Endothelial cell (in vitro differentiated cells): ENCODE measurements at regions not wholly inside any gene's neighbourhood (a gene's known extent, or its start where the extent isn't known, plus 50 kb on each side); places are given as distances from the start of the nearest gene placed in this dataset.

Source experiments
- DNase-seq: peaks from one replicate; pipeline ENCODE4 v3.0.0; 2021; ENCODE audit warnings: low spot score
- H3K27ac Mint-ChIP-seq: one replicate; pipeline ENCODE4 v1.8.0; 2021; ENCODE audit warnings: mixed read lengths, inconsistent platforms; ENCODE audit not compliant: unreplicated experiment
- H3K27me3 Mint-ChIP-seq: one replicate; pipeline ENCODE4 v1.8.0; 2021; ENCODE audit warnings: mild to moderate bottlenecking, moderate library complexity, mixed read lengths, inconsistent platforms; ENCODE audit not compliant: unreplicated experiment
- H3K36me3 Mint-ChIP-seq: one replicate; pipeline ENCODE4 v1.8.0; 2021; ENCODE audit warnings: mild to moderate bottlenecking, low read depth, mixed read lengths, inconsistent platforms; ENCODE audit not compliant: unreplicated experiment
- H3K4me1 Mint-ChIP-seq: one replicate; pipeline ENCODE4 v1.8.0; 2021; ENCODE audit warnings: mild to moderate bottlenecking, mixed read lengths, inconsistent platforms; ENCODE audit not compliant: unreplicated experiment
- H3K4me3 Mint-ChIP-seq: one replicate; pipeline ENCODE4 v1.8.0; 2021; ENCODE audit warnings: mild to moderate bottlenecking, mixed read lengths, inconsistent platforms; ENCODE audit not compliant: unreplicated experiment
- H3K9me3 Mint-ChIP-seq: one replicate; pipeline ENCODE4 v1.8.0; 2021; ENCODE audit warnings: mixed read lengths, inconsistent platforms; ENCODE audit not compliant: unreplicated experiment
- CTCF ChIP-seq: fragments of 200-600 bp; sonication (generic); IDR thresholded peaks from one replicate; pipeline ENCODE4 v1.5.0; 2021; ENCODE audit warnings: antibody characterized with exemption; ENCODE audit not compliant: unreplicated experiment

- Mint-ChIP-seq H3K27ac (no peak overlapping the region), H3K4me1 (no peaks in the 10 kb centered on the region), H3K27me3 (no peaks in the 10 kb centered on the region), H3K4me3 (no peak overlapping the region), H3K36me3 (peaks cover 2% of the 10 kb centered on the region), H3K9me3 (peaks cover 19% of the 10 kb centered on the region)
- no peak for TF ChIP-seq CTCF
- DNase-seq, result no peak
Measured at GRCh38 chr14:106215229-106215628, 688.8 kb downstream of the TMEM121 start.

- no peaks in the 10 kb centered on the region for H3K27me3 Mint-ChIP-seq
- TF ChIP-seq CTCF, result no peak
Measured at GRCh38 chr14:106216679-106217078, 690.3 kb downstream of the TMEM121 start.

GRCh38 chr14:106218174-106218573, 691.8 kb downstream of the TMEM121 start:
- no peak overlapping the region for H3K4me3 Mint-ChIP-seq
- no peaks in the 10 kb centered on the region for H3K36me3 Mint-ChIP-seq
- no peaks in the 10 kb centered on the region for H3K4me1 Mint-ChIP-seq
- no peak for TF ChIP-seq CTCF
- no peaks in the 10 kb centered on the region for H3K27me3 Mint-ChIP-seq
- H3K27ac Mint-ChIP-seq, result no peak overlapping the region
- H3K9me3 Mint-ChIP-seq, result peaks cover 17% of the 10 kb centered on the region
- no peak for DNase-seq

More at GRCh38 chr14:106216679-106217078, 690.3 kb downstream of the TMEM121 start:
- Mint-ChIP-seq H3K36me3 (no peaks in the 10 kb centered on the region), H3K27ac (no peak overlapping the region), H3K4me1 (no peaks in the 10 kb centered on the region), H3K4me3 (no peak overlapping the region), H3K9me3 (peaks cover 11% of the 10 kb centered on the region)
- DNase-seq, result no peak

- Mint-ChIP-seq H3K36me3 (no peaks in the 10 kb centered on the region), H3K27me3 (no peaks in the 10 kb centered on the region), H3K9me3 (peaks cover 23% of the 10 kb centered on the region), H3K27ac (no peak overlapping the region), H3K4me3 (no peak overlapping the region), H3K4me1 (no peaks in the 10 kb centered on the region)
- TF ChIP-seq CTCF, result no peak
- DNase-seq, result no peak
Measured at GRCh38 chr14:106222311-106222710, 695.9 kb downstream of the TMEM121 start.

GRCh38 chr14:106222731-106223130, 696.3 kb downstream of the TMEM121 start:
- H3K4me1 Mint-ChIP-seq, result no peaks in the 10 kb centered on the region
- no peaks in the 10 kb centered on the region for H3K36me3 Mint-ChIP-seq
- peaks cover 23% of the 10 kb centered on the region for H3K9me3 Mint-ChIP-seq
- no peak overlapping the region for H3K4me3 Mint-ChIP-seq
- no peak for DNase-seq
- no peak overlapping the region for H3K27ac Mint-ChIP-seq
- H3K27me3 Mint-ChIP-seq, result no peaks in the 10 kb centered on the region
- TF ChIP-seq CTCF, result no peak
